H1 (cell line): ENCODE measurements at regions not wholly inside any gene's neighbourhood (a gene's known extent, or its start where the extent isn't known, plus 50 kb on each side); places are given as distances from the start of the nearest gene placed in this dataset.

Source experiments
- CTCF ChIA-PET: fragments of 300-600 bp; sonication (Branson Sonifier 250); formaldehyde crosslinking; loops from one replicate; lab custom pipeline; 2021; ENCODE audit not compliant: partially characterized antibody; lab: Charles Lee
- POLR2A ChIA-PET: fragments of 300-600 bp; sonication (Branson Sonifier 250); formaldehyde crosslinking; loops from one replicate; lab custom pipeline; 2021; ENCODE audit warnings: inconsistent platforms; ENCODE audit not compliant: partially characterized antibody; lab: Charles Lee
- DNase-seq, 2 experiments: peaks; one replicate each; pipeline versions ENCODE4 v3.0.0 to v3.0.0-alpha.2; 2010 to 2022; ENCODE audit warnings: low spot score in 2 of 2, low read depth in 1 of 2, mixed read lengths in 1 of 2
- FAIRE-seq: peaks from 2 replicates; lab custom pipeline; 2011; peaks lifted over from hg19 to GRCh38; lab: Jason Lieb, UNC
- H2AFZ ChIP-seq: 2 replicates; pipeline ENCODE4 v1.8.1; 2012; ENCODE audit warnings: low read length, inconsistent platforms
- H2AK5ac ChIP-seq: 2 replicates; pipeline ENCODE4 v1.6.1; 2013; ENCODE audit warnings: low read depth, low read length
- H2BK120ac ChIP-seq: replicated peaks from 2 replicates; pipeline ENCODE3; 2013; ENCODE audit warnings: low read depth, low read length, inconsistent platforms
- H2BK12ac ChIP-seq: 2 replicates; pipeline ENCODE4 v1.6.1; 2013; ENCODE audit warnings: low read depth, low read length
- H2BK15ac ChIP-seq: 2 replicates; pipeline ENCODE4 v1.6.1; 2013; ENCODE audit warnings: low read length
- H2BK20ac ChIP-seq: 2 replicates; pipeline ENCODE4 v1.6.1; 2013; ENCODE audit warnings: low read length
- H2BK5ac ChIP-seq: 2 replicates; pipeline ENCODE4 v1.6.1; 2013; ENCODE audit warnings: low read depth, low read length
- H3K14ac ChIP-seq: 2 replicates; pipeline ENCODE4 v1.6.1; 2013; ENCODE audit warnings: inconsistent platforms; ENCODE audit not compliant: insufficient read length
- H3K18ac ChIP-seq: 2 replicates; pipeline ENCODE4 v1.6.1; 2013; ENCODE audit warnings: low read length; ENCODE audit errors: extremely low read depth
- H3K23ac ChIP-seq: 2 replicates; pipeline ENCODE4 v1.6.1; 2013; ENCODE audit warnings: inconsistent platforms; ENCODE audit not compliant: insufficient read length
- H3K23me2 ChIP-seq: 2 replicates; pipeline ENCODE4 v1.6.1; 2013; ENCODE audit warnings: low read depth, low read length
- H3K27ac ChIP-seq: 2 replicates; pipeline ENCODE4 v1.6.1; 2011; ENCODE audit warnings: low read depth, low read length, inconsistent platforms
- H3K27me3 ChIP-seq, 4 experiments: replicated peaks in 1 of 4; 1 replicate in 1 of 4; 2 replicates in 3 of 4; pipeline versions ENCODE4 v1.6.1 to v1.8.1; 2011 to 2013; ENCODE audit warnings: low read length in 3 of 4, mild to moderate bottlenecking in 3 of 4, inconsistent platforms in 2 of 4, mixed read lengths in 2 of 4, moderate library complexity in 1 of 4; ENCODE audit not compliant: control insufficient read depth in 3 of 4, insufficient read depth in 3 of 4; ENCODE audit errors: extremely low read depth in 1 of 4
- H3K36me3 ChIP-seq, 4 experiments: 2 replicates each; pipeline versions ENCODE4 v1.6.1 to v1.8.1; 2011 to 2013; ENCODE audit warnings: mild to moderate bottlenecking in 4 of 4, low read length in 3 of 4, moderate library complexity in 2 of 4, control low read depth in 1 of 4, inconsistent platforms in 1 of 4; ENCODE audit not compliant: insufficient read depth in 4 of 4, control insufficient read depth in 2 of 4
- H3K4ac ChIP-seq: replicated peaks from 2 replicates; pipeline ENCODE3; 2013; ENCODE audit warnings: low read length, low read depth, mixed read lengths, inconsistent platforms; ENCODE audit not compliant: insufficient read length
- H3K4me1 ChIP-seq, 4 experiments: replicated peaks in 1 of 4; 1 replicate in 1 of 4; 2 replicates in 3 of 4; pipeline versions ENCODE4 v1.6.1 to v1.8.1; 2011 to 2013; ENCODE audit warnings: low read length in 3 of 4, inconsistent platforms in 2 of 4, mixed read lengths in 1 of 4; ENCODE audit not compliant: insufficient read depth in 4 of 4, control insufficient read depth in 3 of 4
- H3K4me2 ChIP-seq, 2 experiments: 2 replicates each; pipeline versions ENCODE4 v1.6.1 to v1.8.1; 2011 to 2013; ENCODE audit warnings: low read depth in 2 of 2, low read length in 2 of 2, control low read depth in 1 of 2, inconsistent platforms in 1 of 2, mild to moderate bottlenecking in 1 of 2; ENCODE audit not compliant: insufficient read depth in 1 of 2
- H3K4me3 ChIP-seq, 4 experiments: fragments of 200-600, 300-600 bp in 1 of 4; sonication (generic), shearing (Covaris generic), sonication (Bioruptor Twin) in 1 of 4; 2 replicates each; pipeline versions ENCODE4 v1.5.1 to v1.8.1; 2011 to 2016; ENCODE audit warnings: low read length in 4 of 4, low read depth in 3 of 4, control low read depth in 2 of 4, inconsistent platforms in 2 of 4, mild to moderate bottlenecking in 2 of 4, mixed read lengths in 1 of 4, moderate library complexity in 1 of 4; ENCODE audit not compliant: insufficient read depth in 2 of 4; ENCODE audit errors: extremely low read depth in 1 of 4
- H3K56ac ChIP-seq: replicated peaks from 2 replicates; pipeline ENCODE3; 2013; ENCODE audit warnings: low read depth, mild to moderate bottlenecking, mixed read lengths, low read length, inconsistent platforms; ENCODE audit not compliant: insufficient read length
- H3K79me1 ChIP-seq: 2 replicates; pipeline ENCODE4 v1.6.1; 2013; ENCODE audit warnings: low read depth, low read length, control low read depth
- H3K79me2 ChIP-seq, 2 experiments: 2 replicates each; pipeline versions ENCODE4 v1.6.1 to v1.8.1; 2012 to 2013; ENCODE audit warnings: low read length in 2 of 2, mild to moderate bottlenecking in 2 of 2, inconsistent platforms in 1 of 2; ENCODE audit not compliant: insufficient read depth in 2 of 2, control insufficient read depth in 1 of 2
- H3K9ac ChIP-seq, 4 experiments: replicated peaks in 1 of 4; 1 replicate in 1 of 4; 2 replicates in 3 of 4; pipeline versions ENCODE4 v1.6.1 to v1.8.1; 2011 to 2013; ENCODE audit warnings: low read depth in 3 of 4, low read length in 3 of 4, control low read depth in 2 of 4, mild to moderate bottlenecking in 2 of 4, moderate library complexity in 2 of 4, inconsistent platforms in 1 of 4; ENCODE audit errors: extremely low read depth in 1 of 4
- H3K9me3 ChIP-seq, 2 experiments: 2 replicates each; pipeline versions ENCODE4 v1.6.1 to v1.8.1; 2012 to 2013; ENCODE audit warnings: mild to moderate bottlenecking in 2 of 2, moderate library complexity in 2 of 2, control low read depth in 1 of 2, inconsistent platforms in 1 of 2, low read depth in 1 of 2, low read length in 1 of 2, mixed read lengths in 1 of 2; ENCODE audit not compliant: insufficient read depth in 2 of 2
- H4K20me1 ChIP-seq, 2 experiments: replicated peaks in 1 of 2; 2 replicates each; pipeline versions ENCODE3 to v1.8.1; 2011 to 2013; ENCODE audit warnings: inconsistent platforms in 2 of 2, low read length in 2 of 2, mild to moderate bottlenecking in 1 of 2; ENCODE audit not compliant: insufficient read depth in 2 of 2, control insufficient read depth in 1 of 2
- H4K5ac ChIP-seq: 2 replicates; pipeline ENCODE4 v1.6.1; 2013; ENCODE audit warnings: low read length, low read depth, mixed read lengths, inconsistent platforms; ENCODE audit not compliant: insufficient read length
- H4K8ac ChIP-seq: 2 replicates; pipeline ENCODE4 v1.8.0; 2013; ENCODE audit warnings: mild to moderate bottlenecking, moderate library complexity, low read length, inconsistent platforms; ENCODE audit not compliant: insufficient read depth; ENCODE audit errors: extremely low read depth
- H4K91ac ChIP-seq: replicated peaks from 2 replicates; pipeline ENCODE3; 2013; ENCODE audit warnings: low read length, mixed read lengths, inconsistent platforms; ENCODE audit not compliant: insufficient read length
- ATF3 ChIP-seq: IDR thresholded peaks from 2 replicates; pipeline ENCODE4 v1.6.1; 2011; ENCODE audit warnings: low read depth, mild to moderate bottlenecking, low read length; ENCODE audit not compliant: insufficient read depth
- CHD2 ChIP-seq: IDR thresholded peaks from 2 replicates; pipeline ENCODE4 v1.6.1; 2012; ENCODE audit warnings: low read length, improper control_type of control experiment
- CTCF ChIP-seq, 3 experiments: IDR thresholded peaks; 1 replicate in 2 of 3; 2 replicates in 1 of 3; pipeline versions ENCODE4 v1.5.1 to v1.6.1; 2011; ENCODE audit warnings: low read length in 3 of 3, mild to moderate bottlenecking in 3 of 3, inconsistent platforms in 2 of 3, low read depth in 1 of 3, moderate library complexity in 1 of 3; ENCODE audit not compliant: insufficient read depth in 1 of 3; ENCODE audit errors: control extremely low read depth in 1 of 3
- FOSL1 ChIP-seq: IDR thresholded peaks from 2 replicates; pipeline ENCODE4 v1.6.1; 2011; ENCODE audit warnings: mild to moderate bottlenecking, low read depth, low read length, moderate library complexity; ENCODE audit not compliant: insufficient read depth
- GTF2F1 ChIP-seq: IDR thresholded peaks from 2 replicates; pipeline ENCODE4 v1.6.1; 2012; ENCODE audit warnings: low read depth, low read length, improper control_type of control experiment, borderline replicate concordance
- JUND ChIP-seq: IDR thresholded peaks from 2 replicates; pipeline ENCODE4 v1.6.1; 2011; ENCODE audit warnings: mild to moderate bottlenecking, improper control_type of control experiment, low read length
- KDM5A ChIP-seq: fragments of 200-600 bp; IDR thresholded peaks from 2 replicates; pipeline ENCODE4 v1.7.1; 2012; ENCODE audit warnings: mild to moderate bottlenecking, low read length, inconsistent platforms, mixed read lengths
- NRF1 ChIP-seq: IDR thresholded peaks from 2 replicates; pipeline ENCODE4 v1.6.1; 2011; ENCODE audit warnings: mild to moderate bottlenecking, low read depth, low read length, improper control_type of control experiment
- POLR2A ChIP-seq, 2 experiments: IDR thresholded peaks; 1 replicate in 1 of 2; 2 replicates in 1 of 2; pipeline ENCODE4 v1.6.1; 2011; ENCODE audit warnings: low read depth in 2 of 2, low read length in 2 of 2, mild to moderate bottlenecking in 2 of 2; ENCODE audit errors: control extremely low read depth in 1 of 2
- POU5F1 ChIP-seq: IDR thresholded peaks from 2 replicates; pipeline ENCODE4 v1.6.1; 2011; ENCODE audit warnings: low read depth, mild to moderate bottlenecking, low read length, moderate library complexity
- TAF1 ChIP-seq: IDR thresholded peaks from 2 replicates; pipeline ENCODE4 v1.6.1; 2011; ENCODE audit warnings: mild to moderate bottlenecking, low read depth, low read length
- TBP ChIP-seq: IDR thresholded peaks from 2 replicates; pipeline ENCODE4 v1.6.1; 2011; ENCODE audit warnings: low read depth, low read length, improper control_type of control experiment
- WGBS, 2 experiments: shearing (Covaris generic) in 1 of 2; methylation state at CpG; one replicate each; pipeline versions ENCODE4 v1.1.6 to v1.1.7; 2013 to 2015; ENCODE audit warnings: low lambda C conversion rate in 2 of 2, mixed read lengths in 2 of 2, inconsistent platforms in 1 of 2, low coverage in 1 of 2, missing lambda C conversion rate in 1 of 2; ENCODE audit not compliant: insufficient replicate concordance in 2 of 2, insufficient coverage in 1 of 2, insufficient read length in 1 of 2; ENCODE audit errors: extremely low coverage in 1 of 2, missing lambda C conversion rate in 1 of 2; 5-methylcytosine and 5-hydroxymethylcytosine counted together

GRCh38 chr22:47465222-47465621 is 702.8 kb downstream of the TBC1D22A start:
- Histone ChIP-seq H3K9ac (no peak overlapping the region), H2BK15ac (no peak overlapping the region), H3K79me1 (no peaks in the 10 kb centered on the region), H3K23ac (no peak overlapping the region), H2AK5ac (no peak overlapping the region), H3K27ac (no peak overlapping the region), H2BK120ac (no peak overlapping the region), H3K4ac (no peak overlapping the region), H3K56ac (no peak overlapping the region), H2BK5ac (no peak overlapping the region), H4K91ac (no peak overlapping the region), H2BK20ac (no peak overlapping the region), H2AFZ (no peak overlapping the region), H3K27me3 (no peaks in the 10 kb centered on the region), H3K36me3 (0 out of 8 replicates have a peak, but pooled peaks cover 0 to 2% (median 0%) of the 10 kb centered on the region in 4 experiments), H4K5ac (no peak overlapping the region), H3K18ac (no peak overlapping the region), H3K9me3 (peaks cover 68 to 81% of the 10 kb centered on the region in 2 experiments), H3K23me2 (no peaks in the 10 kb centered on the region), H3K4me2 (no peak overlapping the region), H3K79me2 (no peaks in the 10 kb centered on the region), H4K8ac (no peak overlapping the region), H3K4me3 (no peak overlapping the region), H4K20me1 (no peaks in the 10 kb centered on the region), H3K14ac (no peak overlapping the region), H2BK12ac (no peak overlapping the region), H3K4me1 (no peaks in the 10 kb centered on the region)
- DNase-seq (no peak), FAIRE-seq (no peak)
- POLR2A ChIA-PET, result no interaction called here
- WGBS, 2 experiments, result 90% methylated on average over 8 of the region's 8 CpGs; no CpG with 5 or more reads in 1 of the 2 experiments
- CTCF ChIA-PET, result no interaction called here
- TF ChIP-seq ATF3 (no peak), TAF1 (no peak), CHD2 (no peak), CTCF (IDR thresholded peaks at IDR 0.05; ENCODE audit: control extremely low read depth in 1 of 3, insufficient read depth in 1 of 3, low read depth in 1 of 3, low read length in 3 of 3) (no peak), POU5F1 (no peak), NRF1 (no peak), KDM5A (no peak), POLR2A (IDR thresholded peaks at IDR 0.05; ENCODE audit: control extremely low read depth in 1 of 2, low read depth in 2 of 2, low read length in 2 of 2) (no peak), GTF2F1 (no peak), TBP (no peak), FOSL1 (no peak), JUND (no peak)
